ENCODE measurements at regions not wholly inside any gene's neighbourhood (a gene's known extent, or its start where the extent isn't known, plus 50 kb on each side); places are given as distances from the start of the nearest gene placed in this dataset.

DNA sequence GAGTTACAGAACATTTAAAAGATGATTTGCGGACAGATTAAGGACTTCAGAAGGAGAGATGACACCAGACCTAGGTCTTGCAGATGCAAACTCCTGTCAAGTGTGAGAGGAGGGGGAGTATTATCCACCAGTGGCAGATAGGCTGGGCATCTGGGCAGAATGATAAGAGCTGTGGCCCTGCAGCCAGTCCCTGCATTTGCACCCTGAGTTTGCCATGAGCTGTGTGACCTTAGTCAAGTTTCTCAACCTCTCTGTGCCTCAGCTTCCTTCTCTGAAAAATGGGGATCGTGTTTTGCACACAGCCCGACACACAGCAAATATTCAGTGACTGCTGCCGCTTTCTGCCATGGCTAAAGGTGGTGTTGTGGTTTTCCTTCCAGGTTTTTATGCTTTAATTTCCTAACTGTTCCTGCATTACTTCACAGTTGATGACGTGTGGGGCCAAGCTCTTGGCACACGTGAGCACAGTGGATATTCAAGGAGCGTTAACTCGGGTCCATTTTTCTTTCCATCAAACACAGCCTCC is 516.2 kb downstream of the CDH26 start:
- Histone ChIP-seq H2AK5ac (ENCODE audit: low read depth, low read length) (no peak overlapping the region), H3K9me3 (ENCODE audit: control insufficient read depth, insufficient read depth, low read length) (peaks cover 13% of the 10 kb centered on the region), H3K9ac (ENCODE audit: low read depth, low read length) (no peak overlapping the region), H3K36me3 (ENCODE audit: control insufficient read depth, insufficient read depth, low read length) (no peaks in the 10 kb centered on the region), H4K5ac (ENCODE audit: low read depth, low read length) (no peak overlapping the region), H3K23ac (ENCODE audit: low read depth, low read length) (no peak overlapping the region), H3K79me1 (ENCODE audit: low read depth in 1 of 2, low read length in 2 of 2) (no peaks in the 10 kb centered on the region), H2BK15ac (ENCODE audit: low read depth, low read length) (no peak overlapping the region), H3K4me3 (ENCODE audit: insufficient read depth, low read depth, low read length) (no peak overlapping the region), H3K27ac (ENCODE audit: insufficient read depth, low read length) (no peak overlapping the region), H4K91ac (ENCODE audit: insufficient read depth, low read depth, low read length) (no peak overlapping the region), H3K4ac (ENCODE audit: low read depth, low read length) (no peak overlapping the region), H2BK120ac (ENCODE audit: low read depth, low read length) (no peak overlapping the region), H2BK20ac (ENCODE audit: low read depth, low read length) (no peak overlapping the region), H2AFZ (replicated peaks; ENCODE audit: low read length, poor library complexity) (no peak overlapping the region), H3K18ac (ENCODE audit: low read depth, low read length) (no peak overlapping the region), H2BK5ac (ENCODE audit: low read depth, low read length, poor library complexity, severe bottlenecking) (no peak overlapping the region), H3K14ac (replicated peaks; ENCODE audit: low read depth, low read length) (no peak overlapping the region), H3K27me3 (ENCODE audit: control insufficient read depth, insufficient read depth, low read length) (no peaks in the 10 kb centered on the region; the same call in 1 of the 2 replicates), H3K9me1 (ENCODE audit: insufficient read depth, low read length) (no peaks in the 10 kb centered on the region), H2AK9ac (replicated peaks; ENCODE audit: low read depth, low read length, poor library complexity) (no peak overlapping the region), H4K8ac (ENCODE audit: low read depth in 2 of 2, low read length in 2 of 2) (no peak overlapping the region), H3K56ac (ENCODE audit: extremely low read depth, insufficient read depth, low read length) (no peak overlapping the region), H3K4me2 (ENCODE audit: low read depth, low read length) (no peak overlapping the region), H3K4me1 (ENCODE audit: control insufficient read depth, insufficient read depth, low read length) (no peaks in the 10 kb centered on the region), H4K20me1 (ENCODE audit: insufficient read depth, low read length) (no peaks in the 10 kb centered on the region)
- no peak for DNase-seq
- WGBS, 2 experiments (ENCODE audit: extremely low coverage in 2 of 2, insufficient read length in 1 of 2), result no CpG with 5 or more reads among the region's 8 CpGs
- dilution Hi-C loops (cut with HindIII; ENCODE audit: low sequenced_read_pairs, unreplicated experiment) (no loop called here), in situ Hi-C loops (cut with MboI; ENCODE audit: low sequenced_read_pairs) (no loop called here), intact Hi-C loops (cut with micrococcal nuclease) (no loop called here)
- POLR2A ChIA-PET (ENCODE audit: unreplicated experiment), result no interaction called here
- TF ChIP-seq USF2 (IDR thresholded peaks at IDR 0.05; ENCODE audit: low read depth, low read length), result no peak
- TF ChIP-seq RFX5 (IDR thresholded peaks at IDR 0.05; ENCODE audit: low read depth, low read length), result no peak
- TF ChIP-seq, protein P1, sequence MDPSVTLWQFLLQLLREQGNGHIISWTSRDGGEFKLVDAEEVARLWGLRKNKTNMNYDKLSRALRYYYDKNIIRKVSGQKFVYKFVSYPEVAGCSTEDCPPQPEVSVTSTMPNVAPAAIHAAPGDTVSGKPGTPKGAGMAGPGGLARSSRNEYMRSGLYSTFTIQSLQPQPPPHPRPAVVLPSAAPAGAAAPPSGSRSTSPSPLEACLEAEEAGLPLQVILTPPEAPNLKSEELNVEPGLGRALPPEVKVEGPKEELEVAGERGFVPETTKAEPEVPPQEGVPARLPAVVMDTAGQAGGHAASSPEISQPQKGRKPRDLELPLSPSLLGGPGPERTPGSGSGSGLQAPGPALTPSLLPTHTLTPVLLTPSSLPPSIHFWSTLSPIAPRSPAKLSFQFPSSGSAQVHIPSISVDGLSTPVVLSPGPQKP (IDR thresholded peaks at IDR 0.05; ENCODE audit: borderline replicate concordance, low read depth, low read length), result no peak
- no peak for ATAC-seq (ENCODE audit: low read depth)
- BruUV-seq (replicated peaks), result no TSS peak
- CTCF ChIA-PET, result no interaction called here
